ENCODE measurements at regions not wholly inside any gene's neighbourhood (a gene's known extent, or its start where the extent isn't known, plus 50 kb on each side); places are given as distances from the start of the nearest gene placed in this dataset.

DNA sequence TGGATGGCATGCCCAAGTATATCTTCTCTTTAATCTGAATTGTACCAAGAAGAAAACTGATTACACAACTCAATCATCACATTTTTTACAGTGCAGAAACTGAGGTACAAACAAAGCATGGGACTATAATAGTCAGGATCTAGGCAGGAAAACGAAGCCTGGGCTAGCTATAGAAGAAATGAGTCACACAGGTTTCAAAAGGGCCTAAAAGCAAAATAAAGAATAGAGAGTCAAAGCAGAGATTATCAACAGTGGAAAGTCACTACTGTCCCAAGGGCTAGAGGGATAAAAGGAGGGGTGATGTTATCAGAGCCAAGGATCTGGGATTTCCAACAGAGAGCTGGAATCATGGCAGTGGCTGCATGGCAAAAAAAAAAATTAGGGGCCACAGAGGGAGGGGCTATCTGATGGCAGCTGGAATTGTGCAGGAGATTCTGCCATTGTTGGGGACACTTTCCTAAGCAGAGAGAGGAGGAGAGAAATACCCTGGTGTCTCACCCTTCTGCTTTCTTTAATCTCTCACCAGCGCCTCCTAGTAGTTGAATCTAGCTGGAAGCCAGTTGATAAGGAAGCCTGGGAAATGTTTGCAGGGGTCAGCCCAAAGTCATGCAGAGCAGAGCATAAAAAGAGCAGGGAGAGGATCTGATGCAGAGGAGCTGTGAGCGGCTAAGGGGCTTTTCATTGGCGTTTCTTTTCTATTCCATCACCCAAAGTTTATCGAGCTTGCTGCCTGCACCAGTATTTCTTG is 343.2 kb downstream of the ACTL7B start:
- DNase-seq (ENCODE audit: low read depth in 2 of 2), result no peak

DNA sequence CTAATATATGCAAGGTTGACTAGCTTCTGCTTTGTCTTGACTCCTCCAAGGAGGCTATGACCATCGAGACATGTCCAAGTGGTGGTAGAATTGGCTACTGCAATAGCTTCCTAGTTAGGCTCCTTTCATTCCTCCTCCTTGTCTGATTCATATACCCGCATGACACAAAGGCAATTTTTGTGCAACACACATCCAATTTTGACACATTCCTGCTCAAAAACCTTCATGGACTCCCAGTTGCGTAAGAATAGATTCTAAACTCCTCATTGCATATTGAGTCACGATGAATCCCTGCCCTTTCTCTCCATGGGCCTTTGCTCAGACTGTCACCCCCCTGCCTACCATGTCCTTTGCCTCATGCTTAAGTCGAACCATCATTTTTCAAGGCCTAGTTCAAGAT is 344.5 kb downstream of the ACTL7B start:
- no peak for DNase-seq (ENCODE audit: low read depth in 2 of 2)

DNA sequence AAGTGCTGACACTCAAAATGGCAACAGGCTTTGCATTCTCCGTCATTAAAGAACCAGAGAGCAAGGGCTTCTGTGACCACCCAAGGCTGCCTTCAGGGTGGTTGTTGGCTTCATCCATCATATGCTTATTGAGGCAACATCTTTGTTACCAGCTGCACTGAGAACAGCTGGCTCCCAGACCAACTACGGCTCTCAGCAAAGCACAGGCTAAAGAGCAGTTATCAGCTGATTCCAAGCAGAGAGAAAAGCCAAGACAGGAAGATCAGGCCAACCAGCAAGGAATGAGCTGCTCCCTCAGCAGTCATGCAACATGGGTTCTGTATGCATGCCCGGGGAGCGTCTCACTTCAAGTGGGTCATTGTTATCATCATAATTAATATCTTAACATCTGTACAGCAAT is 358.9 kb downstream of the ACTL7B start:
- DNase-seq (ENCODE audit: low read depth in 2 of 2), result no peak

DNA sequence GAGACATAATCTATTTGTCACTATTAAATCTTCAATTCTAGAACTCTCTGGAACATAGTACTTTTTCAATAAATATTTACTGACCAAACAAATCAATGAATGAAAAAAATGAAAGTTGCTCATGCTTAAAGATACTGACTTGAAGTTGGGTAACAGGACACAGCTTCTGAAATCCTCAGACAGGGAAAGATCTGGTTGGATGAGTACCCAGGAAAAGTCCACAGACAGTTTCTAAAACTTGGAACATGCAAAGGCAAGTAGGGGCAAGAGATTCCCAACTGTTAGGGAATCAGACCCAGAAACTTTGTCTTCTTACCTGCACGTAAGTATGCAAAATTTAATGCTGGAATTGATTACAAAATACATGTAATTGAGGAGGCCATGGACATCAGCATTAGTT is 366.2 kb downstream of the ACTL7B start:
- no peak for DNase-seq (ENCODE audit: low read depth in 2 of 2)

DNA sequence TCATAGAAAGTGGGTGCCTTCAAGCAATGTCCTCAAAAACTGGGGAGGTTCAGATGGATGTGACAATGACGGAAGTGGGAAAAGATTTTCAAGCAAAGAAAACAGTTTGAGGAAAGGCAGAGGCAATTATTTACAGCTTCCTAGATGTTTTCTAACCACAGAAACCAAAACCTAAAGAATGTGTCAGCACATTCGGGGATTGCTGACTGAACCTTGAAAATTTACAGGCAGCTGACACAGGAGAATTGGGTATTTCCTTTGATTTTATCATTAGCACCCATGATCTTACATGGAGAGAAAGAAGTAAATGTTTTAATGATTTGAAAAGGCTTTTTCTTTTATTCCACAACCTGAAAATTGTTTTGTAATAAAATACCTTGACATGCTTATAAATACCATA is 369.0 kb downstream of the ACTL7B start:
- DNase-seq (ENCODE audit: low read depth in 2 of 2), result no peak

DNA sequence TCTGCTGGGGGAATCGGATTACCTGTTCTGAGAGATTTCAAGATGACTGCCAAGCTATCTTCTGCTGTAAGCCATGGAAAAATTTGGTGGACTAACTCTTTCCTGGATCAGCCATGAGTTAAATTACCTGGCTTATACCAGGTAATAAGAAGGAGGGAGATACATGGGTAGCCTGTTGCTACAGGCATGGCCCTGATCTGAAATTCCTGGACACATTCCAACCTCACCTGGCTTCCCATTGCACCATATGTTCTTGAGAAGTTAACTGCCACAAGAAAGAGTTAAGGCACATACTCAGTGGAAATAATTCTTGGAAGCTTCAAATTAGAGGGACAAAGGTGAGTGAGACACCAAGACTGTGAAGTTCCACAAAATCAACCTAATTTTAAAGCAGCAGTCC is 371.3 kb downstream of the ACTL7B start:
- no peak for DNase-seq (ENCODE audit: low read depth in 2 of 2)

DNA sequence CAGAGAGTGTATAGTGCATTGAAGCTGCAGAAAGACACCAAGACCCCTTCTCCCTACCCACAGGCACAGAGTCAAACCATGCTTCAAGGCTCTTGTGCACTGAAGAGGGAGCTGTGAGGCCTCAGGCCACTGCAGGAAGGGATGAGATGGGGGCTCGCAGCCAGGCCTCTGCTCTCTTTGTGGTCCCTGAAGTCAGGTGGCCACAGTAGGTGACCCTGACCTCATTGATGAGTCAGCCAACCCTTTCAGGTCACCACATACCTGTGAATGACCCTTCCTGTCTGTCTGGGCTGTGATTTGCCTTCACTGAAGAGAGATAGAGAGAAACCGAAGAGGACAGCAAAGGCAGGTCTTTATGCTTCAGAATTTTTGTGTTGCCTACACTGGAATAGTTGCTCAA is 372.1 kb downstream of the ACTL7B start:
- no peak for DNase-seq (ENCODE audit: low read depth in 2 of 2)

DNA sequence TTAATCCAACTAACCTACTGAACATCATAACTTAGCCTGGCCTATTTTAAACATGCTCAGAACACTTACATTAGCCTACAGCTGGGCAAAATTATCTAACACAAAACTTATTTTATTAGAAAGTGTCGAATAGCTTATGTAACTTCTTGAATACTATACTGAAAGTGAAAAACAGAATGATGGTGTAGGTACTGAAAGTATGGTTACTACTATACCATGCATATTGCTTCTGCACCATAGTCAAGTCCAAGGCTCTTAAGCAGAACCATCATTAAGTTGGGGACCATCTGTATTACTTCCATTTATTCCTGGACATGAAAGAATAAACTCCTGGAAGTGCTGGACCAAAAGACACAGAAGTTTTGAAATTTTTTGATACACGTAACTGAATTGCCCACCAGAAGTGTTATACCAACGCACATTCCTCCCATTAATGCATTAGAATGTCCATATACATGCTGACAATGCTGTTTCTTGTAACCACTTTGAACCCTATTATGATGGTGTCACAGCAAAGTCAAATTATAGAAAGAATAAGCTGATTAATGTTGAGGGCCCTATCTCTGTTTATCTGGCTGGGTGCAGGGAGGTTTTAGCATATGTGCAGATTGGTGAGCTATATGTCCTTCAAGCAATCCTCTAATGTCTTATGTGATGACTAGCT is 375.7 kb downstream of the ACTL7B start:
- no peak for DNase-seq (ENCODE audit: low read depth in 2 of 2)

DNA sequence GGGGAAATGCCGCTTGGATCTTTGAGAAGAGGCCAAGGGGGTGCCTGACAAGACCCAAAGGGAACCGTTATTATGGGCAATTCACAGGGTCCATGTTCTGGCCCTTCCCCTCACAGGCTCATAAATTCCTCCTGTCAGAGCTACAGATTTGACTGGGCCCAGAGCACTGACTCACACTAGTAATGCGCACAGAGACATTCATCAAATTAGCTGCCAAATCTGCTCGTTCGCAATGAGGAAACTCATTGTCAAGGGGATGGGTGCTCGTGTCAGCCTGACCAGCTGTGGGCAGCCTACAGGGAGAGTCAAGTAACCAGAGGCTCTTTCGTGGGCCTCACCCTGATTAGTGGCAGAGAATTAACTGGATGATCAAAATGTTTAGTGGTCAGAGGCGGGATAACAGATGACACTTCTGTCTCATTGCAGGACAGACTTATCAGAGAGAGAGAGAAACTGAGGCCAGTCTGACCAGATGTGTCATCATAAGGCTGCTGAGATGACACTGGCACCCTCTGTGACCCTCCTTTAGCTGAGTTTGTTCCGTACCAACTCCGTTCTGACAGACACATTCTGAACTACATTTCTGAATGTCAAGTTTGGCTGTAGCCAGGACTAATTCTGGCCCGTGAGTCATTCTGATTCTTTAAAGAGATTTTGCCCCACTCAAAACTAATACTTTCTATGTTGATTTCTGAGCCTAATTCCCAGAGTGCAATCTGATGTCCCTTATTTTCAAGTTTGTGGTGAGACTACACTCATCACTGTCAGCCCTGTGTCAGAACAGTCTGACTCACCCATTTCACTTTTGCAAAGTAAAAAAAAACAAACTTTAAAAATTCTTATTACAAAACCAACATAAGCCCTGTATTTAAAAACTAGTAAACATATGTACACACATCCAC is 377.1 kb downstream of the ACTL7B start:
- DNase-seq (ENCODE audit: low read depth in 2 of 2), result no peak

DNA sequence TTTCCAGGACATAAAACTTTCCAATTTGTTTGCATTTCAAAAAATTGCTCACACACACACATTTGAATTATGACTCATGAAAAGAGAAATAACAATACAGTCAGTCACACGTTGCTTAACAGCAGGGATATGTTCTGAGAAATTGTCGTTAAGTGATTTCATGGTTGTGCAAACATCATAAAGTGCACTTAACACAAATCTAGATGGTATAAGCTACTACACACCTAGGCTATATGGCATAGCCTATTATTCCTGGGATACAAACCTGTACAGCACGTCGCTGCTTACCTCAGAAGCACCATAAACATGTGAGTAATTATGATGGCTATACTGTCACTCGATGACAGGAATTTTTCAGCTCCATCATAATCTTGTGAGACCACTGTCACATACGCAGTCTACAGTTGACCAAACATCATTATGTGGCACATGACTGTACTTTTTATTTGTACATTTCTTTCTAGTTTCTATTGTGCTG is 378.2 kb downstream of the ACTL7B start:
- DNase-seq (ENCODE audit: low read depth in 2 of 2), result no peak

DNA sequence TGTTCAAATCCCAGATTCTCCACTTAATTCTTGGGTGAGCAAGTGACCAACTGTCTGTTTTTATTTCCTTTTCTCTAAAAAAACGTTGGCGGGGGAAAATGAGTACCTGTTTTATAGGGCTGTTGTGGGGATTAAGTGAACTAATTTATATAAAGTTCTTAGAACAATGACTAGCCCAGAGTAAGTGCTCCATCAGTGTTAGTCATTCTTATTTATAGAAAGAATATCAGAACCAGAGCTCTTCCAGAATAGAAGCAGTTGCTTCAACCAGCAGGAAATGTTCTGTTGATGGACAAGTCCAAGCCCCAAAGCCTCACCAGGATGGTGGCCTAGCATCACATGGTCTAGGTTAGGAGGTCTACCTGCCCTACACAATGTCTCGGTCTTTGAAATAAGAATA is 379.2 kb downstream of the ACTL7B start:
- no peak for DNase-seq (ENCODE audit: low read depth in 2 of 2)

DNA sequence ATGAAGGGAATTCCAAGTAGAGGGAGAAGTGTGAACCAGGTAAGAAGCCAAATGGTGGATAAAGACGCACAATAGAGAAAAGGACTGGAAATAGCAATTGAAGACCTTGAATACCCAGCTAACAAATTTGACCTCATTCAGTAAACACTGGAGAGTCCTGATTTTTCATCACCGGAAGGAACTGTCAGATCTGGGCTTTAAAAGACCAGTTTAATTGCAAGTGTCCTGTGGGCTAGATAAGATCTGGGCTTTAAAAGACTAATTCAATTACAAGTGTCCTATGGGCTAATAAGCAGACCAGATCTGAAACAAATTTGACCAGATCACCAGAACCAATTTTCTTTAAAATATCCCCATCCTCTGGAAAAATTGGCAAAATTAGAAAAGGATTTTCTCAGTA is 380.0 kb downstream of the ACTL7B start:
- no peak for DNase-seq (ENCODE audit: low read depth in 2 of 2)

DNA sequence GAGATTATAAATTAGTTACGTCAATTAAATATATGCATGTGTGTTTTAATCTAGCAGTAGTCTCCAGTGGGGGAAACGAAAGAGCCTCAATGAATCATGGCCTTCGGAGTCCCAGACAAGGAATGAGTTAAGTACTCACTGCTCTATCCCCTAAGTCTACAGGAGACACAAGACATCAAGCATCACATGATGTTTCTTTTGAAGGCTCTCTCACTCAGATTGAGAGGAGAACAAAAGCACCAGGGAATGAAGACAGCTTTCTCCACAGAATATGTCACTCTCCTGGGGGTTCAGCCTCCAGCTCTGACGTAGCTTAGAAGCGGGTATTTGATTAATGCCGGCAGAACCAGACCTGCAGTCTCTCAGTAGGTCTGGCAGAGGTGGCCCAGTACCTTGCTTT is 381.4 kb downstream of the ACTL7B start:
- DNase-seq (ENCODE audit: low read depth in 2 of 2), result no peak

DNA sequence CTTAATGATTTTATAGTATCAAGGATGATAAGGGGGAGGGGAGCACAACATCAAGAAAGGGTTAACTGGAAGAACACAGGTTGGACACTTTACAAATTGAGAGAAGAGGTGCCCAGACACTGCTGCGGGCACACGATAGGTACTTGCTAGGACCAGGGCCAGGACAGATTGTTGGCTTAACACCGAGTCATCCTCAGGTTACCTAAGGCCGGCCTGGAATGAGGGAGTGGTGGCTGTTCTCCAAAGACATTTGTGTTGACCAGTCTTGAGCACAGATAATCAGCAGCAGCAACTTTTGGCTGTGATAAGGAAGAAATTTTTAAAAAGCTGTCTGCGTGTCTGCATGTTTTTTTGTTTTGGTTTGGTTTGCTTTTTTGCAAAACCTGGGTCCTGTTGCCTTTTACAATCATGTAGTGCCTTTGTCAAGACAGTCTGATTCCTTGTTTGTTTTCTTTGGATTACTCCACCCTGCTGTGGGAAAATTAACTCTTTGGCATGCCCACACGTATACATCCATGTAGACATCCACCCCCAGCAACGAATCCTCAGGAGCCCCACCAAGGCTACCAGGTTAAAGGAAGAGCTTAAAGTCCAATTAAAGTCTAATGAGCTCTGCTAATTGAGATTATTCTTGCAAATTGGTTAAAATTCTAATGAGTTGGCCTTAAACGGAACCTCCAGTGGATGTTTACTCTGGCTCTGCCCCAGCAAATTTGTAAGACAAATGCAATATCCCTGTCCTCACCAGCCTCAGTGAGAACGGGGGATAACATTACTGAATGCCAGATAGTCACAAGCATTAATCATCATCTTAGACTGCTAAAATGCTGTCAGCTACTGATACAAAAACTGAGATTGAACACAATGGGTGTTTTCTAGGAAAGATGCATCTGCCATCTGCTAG is 382.3 kb downstream of the ACTL7B start:
- DNase-seq (ENCODE audit: low read depth in 2 of 2), result no peak

DNA sequence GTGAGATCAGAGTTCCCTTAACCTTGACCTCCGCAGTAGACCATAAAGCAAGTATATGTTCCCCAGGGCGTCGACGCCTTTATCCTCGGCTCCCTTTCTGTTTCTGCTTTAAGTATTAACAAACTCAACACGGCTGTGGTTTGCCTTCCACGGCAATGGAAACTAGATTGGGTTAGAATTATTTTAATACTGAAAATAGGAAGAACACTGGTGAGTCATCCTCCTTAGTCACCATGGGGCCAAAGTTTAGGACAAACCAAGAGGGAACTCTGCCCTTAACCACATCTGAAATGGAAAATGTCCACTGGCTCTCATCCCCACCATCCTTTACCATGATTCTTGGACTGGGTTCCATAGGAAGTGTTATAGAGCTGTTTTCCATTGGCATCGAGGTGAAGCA is 386.1 kb downstream of the ACTL7B start:
- no peak for DNase-seq (ENCODE audit: low read depth in 2 of 2)

DNA sequence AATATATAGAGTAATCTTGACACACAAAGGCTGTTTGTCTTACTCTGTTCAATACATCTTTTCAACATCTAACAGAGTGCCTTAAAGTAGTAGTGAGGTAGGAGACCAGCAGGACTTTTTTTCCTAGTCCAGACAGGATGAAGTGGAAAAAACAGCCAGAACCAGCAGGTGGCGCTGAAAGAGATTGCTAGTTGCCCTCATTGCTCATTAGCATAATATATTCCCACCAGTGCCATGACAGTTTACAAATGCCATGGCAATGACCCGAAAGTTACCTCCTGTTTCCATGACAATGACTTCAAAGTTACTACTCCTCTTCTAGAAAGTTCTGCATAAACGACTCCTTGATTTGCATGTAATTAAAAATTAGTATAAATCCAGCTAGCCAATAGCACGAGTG is 387.4 kb downstream of the ACTL7B start:
- no peak for DNase-seq (ENCODE audit: low read depth in 2 of 2)

DNA sequence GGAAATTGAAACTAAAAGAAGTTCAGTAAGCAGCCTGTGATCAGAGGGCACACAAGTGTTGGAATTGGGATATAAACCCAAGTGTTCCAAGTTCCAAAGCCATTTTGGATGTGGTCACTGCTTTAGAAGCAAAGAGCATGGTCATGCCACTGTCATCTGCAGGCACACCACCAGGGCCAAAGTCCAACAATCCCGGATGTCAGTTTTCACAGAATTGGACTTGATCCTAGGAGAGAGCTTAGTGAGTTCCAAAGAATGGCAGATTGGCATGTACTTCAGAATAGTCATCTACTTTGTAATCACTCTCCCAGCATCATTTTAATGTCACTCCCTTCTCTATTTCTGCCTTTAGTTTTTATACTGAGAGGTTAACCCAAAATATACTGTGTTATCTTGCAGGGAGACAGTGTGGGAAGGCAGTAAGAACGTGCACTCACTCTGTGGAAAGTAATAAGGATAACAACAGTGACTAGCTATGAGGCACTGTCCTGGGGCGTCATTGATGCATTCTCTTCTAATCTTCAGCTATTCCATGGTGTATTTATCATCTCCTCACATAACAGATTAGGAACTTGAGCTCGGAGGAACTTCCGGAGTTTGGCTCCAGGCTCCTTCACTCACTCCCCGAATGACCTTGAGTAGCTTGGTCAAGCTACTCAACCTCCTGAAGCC is 388.0 kb downstream of the ACTL7B start:
- no peak for DNase-seq (ENCODE audit: low read depth in 2 of 2)

DNA sequence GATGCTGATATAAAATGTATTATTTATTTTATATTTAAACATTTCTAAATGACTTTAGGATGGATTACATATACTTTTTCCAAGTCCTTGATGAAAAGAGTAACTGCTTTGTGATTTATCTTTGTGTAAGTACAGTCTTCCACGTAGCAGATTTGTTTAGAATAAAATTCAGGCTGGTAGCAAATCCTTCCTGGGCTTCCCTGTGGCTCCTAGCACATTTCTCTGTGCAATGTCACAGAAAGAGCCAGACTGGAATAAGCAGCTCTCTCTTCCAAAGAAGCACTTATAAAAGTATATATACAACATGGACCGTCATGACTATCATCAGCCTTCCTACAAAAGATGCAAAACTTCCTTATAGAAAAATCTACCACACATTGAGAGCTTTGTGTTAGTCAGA is 388.6 kb downstream of the ACTL7B start:
- no peak for DNase-seq (ENCODE audit: low read depth in 2 of 2)

DNA sequence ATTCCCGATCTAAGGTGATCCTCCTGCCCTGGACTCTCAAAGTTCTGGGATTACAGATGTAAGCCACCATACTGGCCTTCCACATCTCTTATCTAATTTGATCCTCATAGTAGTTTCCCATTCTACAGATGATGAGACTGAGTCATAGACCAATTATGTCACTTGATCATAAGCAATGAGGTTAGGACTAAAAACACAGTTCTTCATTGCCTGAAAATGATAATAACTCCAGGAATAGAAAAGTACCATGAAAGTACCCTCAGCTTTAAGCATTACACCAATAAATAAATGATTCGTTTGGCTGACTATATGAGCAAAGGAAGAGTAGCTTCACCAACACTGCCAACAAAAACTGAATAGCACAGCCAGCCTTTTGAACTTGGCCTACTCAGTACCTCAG is 389.5 kb downstream of the ACTL7B start:
- DNase-seq (ENCODE audit: low read depth in 2 of 2), result no peak

DNA sequence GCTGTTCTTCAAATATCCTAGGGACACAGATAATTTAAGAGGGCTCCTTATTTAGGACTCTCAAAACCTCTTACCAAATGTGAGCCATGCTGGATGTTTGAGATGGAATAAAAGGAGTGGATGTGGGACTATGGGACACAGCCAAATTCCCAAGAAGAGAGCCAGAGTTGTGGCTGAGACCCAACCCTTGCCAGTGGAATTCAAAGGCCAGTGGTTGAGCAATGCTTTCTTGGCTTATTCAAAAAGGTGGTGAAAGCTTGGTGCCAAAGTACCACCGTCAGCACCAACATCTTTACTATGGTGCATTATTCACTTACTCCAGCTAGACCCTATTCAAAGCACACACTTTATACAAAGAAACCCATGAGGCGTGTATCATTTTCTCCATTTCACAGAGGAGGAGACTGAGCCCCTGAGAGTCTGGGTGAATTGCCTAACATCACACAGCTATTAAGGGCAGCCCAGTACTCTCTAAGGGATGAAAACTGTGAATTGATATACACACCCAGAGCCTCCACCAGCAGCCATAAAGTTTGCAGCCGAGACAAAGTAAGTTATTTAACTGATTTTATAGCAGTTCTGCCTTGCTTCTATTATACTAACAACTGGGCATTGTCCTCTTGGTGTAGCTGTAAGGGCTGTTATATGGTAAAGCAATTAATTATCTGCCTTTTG is 391.7 kb downstream of the ACTL7B start:
- DNase-seq (ENCODE audit: low read depth in 2 of 2), result no peak

All from stimulated activated CD8-positive, alpha-beta memory T cell treated with anti-CD3 and anti-CD28 coated beads, Interleukin-7, amount 100 ng/mL, for 1 hour (primary cell).